ENCODE measurements at regions not wholly inside any gene's neighbourhood (a gene's known extent, or its start where the extent isn't known, plus 50 kb on each side); places are given as distances from the start of the nearest gene placed in this dataset.

GRCh38 chr3:73270839-73271483 is 209.5 kb downstream of the EBLN2 start:
- intact Hi-C loops (cut with DNase I) = no loop called here
- Histone ChIP-seq H3K4me3 (no peak overlapping the region), H3K4me1 (no peaks in the 10 kb centered on the region), H3K9me3 (no peaks in the 10 kb centered on the region), H3K27ac (no peak overlapping the region), H3K36me3 (no peaks in the 10 kb centered on the region), H3K27me3 (no peaks in the 10 kb centered on the region)
- TF ChIP-seq CTCF (IDR thresholded peaks at IDR 0.05) = no peak
- no peak for DNase-seq (ENCODE audit: low spot score in 2 of 2)

GRCh38 chr3:73273341-73273740 is 211.9 kb downstream of the EBLN2 start:
- Histone ChIP-seq H3K4me1 (no peaks in the 10 kb centered on the region), H3K36me3 (no peaks in the 10 kb centered on the region), H3K9me3 (no peaks in the 10 kb centered on the region), H3K27ac (no peak overlapping the region), H3K27me3 (no peaks in the 10 kb centered on the region), H3K4me3 (no peak overlapping the region)
- intact Hi-C loops (cut with DNase I) = no loop called here
- DNase-seq (ENCODE audit: low spot score in 2 of 2) = no peak
- TF ChIP-seq CTCF (IDR thresholded peaks at IDR 0.05) = no peak

- no peak overlapping the region for H3K4me3 ChIP-seq
- no peaks in the 10 kb centered on the region for H3K36me3 ChIP-seq
- no peaks in the 10 kb centered on the region for H3K4me1 ChIP-seq
- H3K27me3 ChIP-seq = no peaks in the 10 kb centered on the region
- TF ChIP-seq CTCF (IDR thresholded peaks at IDR 0.05) = no peak
- no peak overlapping the region for H3K27ac ChIP-seq
- no peak for DNase-seq (ENCODE audit: low spot score in 2 of 2)
- intact Hi-C loops (cut with DNase I) = no loop called here
- H3K9me3 ChIP-seq = no peaks in the 10 kb centered on the region
These were observed 219.3 kb downstream of the EBLN2 start for GRCh38 chr3:73280746-73281145.

GRCh38 chr3:73284472-73284871 is 223.0 kb downstream of the EBLN2 start:
- Histone ChIP-seq H3K4me3 (no peak overlapping the region), H3K36me3 (no peaks in the 10 kb centered on the region), H3K27me3 (no peaks in the 10 kb centered on the region), H3K27ac (no peak overlapping the region), H3K4me1 (no peaks in the 10 kb centered on the region), H3K9me3 (no peaks in the 10 kb centered on the region)
- intact Hi-C loops (cut with DNase I) = no loop called here
- DNase-seq (ENCODE audit: low spot score in 2 of 2) = no peak
- no peak for TF ChIP-seq CTCF (IDR thresholded peaks at IDR 0.05)

- H3K27me3 ChIP-seq = no peaks in the 10 kb centered on the region
These were observed 230.1 kb downstream of the EBLN2 start for GRCh38 chr3:73291541-73291940.

More at GRCh38 chr3:73291541-73291940, 230.1 kb downstream of the EBLN2 start:
- Histone ChIP-seq H3K36me3 (no peaks in the 10 kb centered on the region), H3K27ac (no peak overlapping the region), H3K9me3 (no peaks in the 10 kb centered on the region), H3K4me1 (no peaks in the 10 kb centered on the region), H3K4me3 (no peak overlapping the region)
- intact Hi-C loops (cut with DNase I) = no loop called here
- no peak for DNase-seq (ENCODE audit: low spot score in 2 of 2)
- no peak for TF ChIP-seq CTCF (IDR thresholded peaks at IDR 0.05)

All from ascending aorta (tissue), 2 donors.